Heart left ventricle (tissue), 16 donors: ENCODE measurements at regions not wholly inside any gene's neighbourhood (a gene's known extent, or its start where the extent isn't known, plus 50 kb on each side); places are given as distances from the start of the nearest gene placed in this dataset.

ENCODE experiments used
- ATAC-seq, 4 donors: fragments of 200-7000 bp; cut with Tn5 transposase; one replicate each; pipeline ENCODE4 v1.9.1; 2020 to 2022; ENCODE audit warnings: moderate library complexity in 4 of 4, mild to moderate bottlenecking in 3 of 4, moderate number of reproducible peaks in 1 of 4
- DNase-seq, 5 donors: peaks; one replicate each; pipeline ENCODE4 v3.0.0-alpha.2; 2020
- H3K27ac ChIP-seq, 12 donors: fragments of 200-600 bp; sonication (generic) in 4 of 12; one replicate each; pipeline versions ENCODE4 v1.5.0 to v1.8.0; 2016 to 2022; ENCODE audit warnings: mild to moderate bottlenecking in 2 of 12
- H3K27me3 ChIP-seq, 9 donors: fragments of 200-600 bp; sonication (generic) in 2 of 9; one replicate each; pipeline versions ENCODE4 v1.5.1 to v1.8.0; 2016 to 2022; ENCODE audit warnings: mild to moderate bottlenecking in 3 of 9
- H3K36me3 ChIP-seq, 9 donors: fragments of 200-600 bp; sonication (generic) in 2 of 9; one replicate each; pipeline versions ENCODE4 v1.5.0 to v1.8.0; 2018 to 2022; ENCODE audit warnings: mild to moderate bottlenecking in 2 of 9
- H3K4me1 ChIP-seq, 12 donors: fragments of 200-600 bp; sonication (generic) in 4 of 12; one replicate each; pipeline versions ENCODE4 v1.5.0 to v1.8.0; 2016 to 2022; ENCODE audit warnings: mild to moderate bottlenecking in 3 of 12
- H3K4me3 ChIP-seq, 12 donors: fragments of 200-600 bp; sonication (generic) in 4 of 12; one replicate each; pipeline versions ENCODE4 v1.5.0 to v1.8.0; 2017 to 2022; ENCODE audit warnings: mild to moderate bottlenecking in 9 of 12, moderate library complexity in 4 of 12
- H3K9me3 ChIP-seq, 12 donors: fragments of 200-600 bp; sonication (generic) in 4 of 12; one replicate each; pipeline versions ENCODE4 v1.5.0 to v1.8.0; 2016 to 2022; ENCODE audit warnings: mild to moderate bottlenecking in 1 of 12
- POLR2A ChIP-seq, 2 donors: fragments of 450-650 bp; IDR thresholded peaks; one replicate each; pipeline ENCODE4 v1.6.1; 2017; ENCODE audit warnings: antibody characterized with exemption in 2 of 2, mild to moderate bottlenecking in 2 of 2, moderate library complexity in 2 of 2
- WGBS, 4 donors: extraction: QIAGEN DNeasy Blood & Tissue Kit in 2 of 4; methylation state at CpG; one replicate each; pipeline versions ENCODE4 v1.1.5 to v1.1.7; 2013 to 2018; 5-methylcytosine and 5-hydroxymethylcytosine counted together
- intact Hi-C, 10 donors: fragments of 100-400 bp; cut with DNase I; formaldehyde crosslinking; loops; one replicate each; pipeline versions ENCODE4 v1.11.1 to v1.14.2; 2022
- TF ChIP-seq, protein P1 (sequence below), 12 donors: fragments of 200-600 bp; sonication (generic) in 4 of 12; IDR thresholded peaks; one replicate each; pipeline versions ENCODE4 v1.5.0 to v1.8.0; 2018 to 2022; ENCODE audit warnings: antibody characterized with exemption in 12 of 12, mild to moderate bottlenecking in 5 of 12
- donor health status: ischemic (EF 13 %, LVEDD 7.1; RV severe dilation, severe dysfunction).
- donor health status: healthy with polysubstance abuse.
- donor health status: DM: no; HTN: yes; CAD: no.
- donor health status: DM: no; HTN: no; CAD: no.
- donor health status: ischemic (EF 25% LVEDD 6.9; RV normal size, moderate dysfunction).
- donor health status: ischemic (EF 25% LVEDD 5.7; RV mildly dilated, moderate dysfunction).
- donor health status: healthy.
- donor health status: DM: yes; HTN: yes; CAD: no.
- donor health status: ischemic (EF 35%, LVEDD 5.7; RV mildly dilated, moderate dysfunction).
- donor health status: nonischemic (EF 11% LVEDD 7.7; RV severe dilation, severe dysfunction).
- donor health status: DM: yes; HTN: yes; CAD: no.
- donor health status: PGD.
- donor health status: ischemic (EF 29% LVEDD 5.4; RV normal size, mild dysfunction).
- donor health status: nonischemic (EF 23%, LVEDD 6.1; RV moderate dilation, normal function).

DNA sequence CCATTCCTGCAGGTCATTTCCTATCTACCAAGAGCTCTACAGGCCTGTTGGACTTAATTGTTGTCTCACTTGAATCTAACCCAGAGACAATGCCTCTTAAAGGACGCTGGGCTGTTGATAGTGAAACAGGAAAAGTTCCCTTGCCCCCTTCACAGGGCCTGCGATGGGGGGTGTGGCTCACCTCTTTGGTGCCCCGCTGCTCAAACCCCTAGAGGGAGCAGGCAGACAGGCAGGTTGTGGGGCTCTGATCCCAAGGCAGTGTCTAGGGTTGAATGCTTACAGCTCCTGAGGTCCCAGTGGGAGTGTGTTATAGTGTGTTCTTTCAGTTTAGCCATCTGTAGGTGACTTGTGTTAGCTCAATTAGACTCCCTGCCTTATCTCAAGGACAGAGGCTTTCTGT, 68.0 kb downstream of the OTOR start:
- Histone ChIP-seq H3K36me3 (no peaks in the 10 kb centered on the region), H3K4me1 (no peaks in the 10 kb centered on the region), H3K27me3 (peaks cover 0 to 31% (median 0%) of the 10 kb centered on the region in 9 donors), H3K4me3 (no peak overlapping the region), H3K9me3 (no peaks in the 10 kb centered on the region), H3K27ac (no peak overlapping the region)
- intact Hi-C loops, result no loop called here
- WGBS, 4 donors, result 27 to 39% (median 31%) methylated on average over 3 of the region's 3 CpGs
- DNase-seq, result no peak
- TF ChIP-seq, protein P1, sequence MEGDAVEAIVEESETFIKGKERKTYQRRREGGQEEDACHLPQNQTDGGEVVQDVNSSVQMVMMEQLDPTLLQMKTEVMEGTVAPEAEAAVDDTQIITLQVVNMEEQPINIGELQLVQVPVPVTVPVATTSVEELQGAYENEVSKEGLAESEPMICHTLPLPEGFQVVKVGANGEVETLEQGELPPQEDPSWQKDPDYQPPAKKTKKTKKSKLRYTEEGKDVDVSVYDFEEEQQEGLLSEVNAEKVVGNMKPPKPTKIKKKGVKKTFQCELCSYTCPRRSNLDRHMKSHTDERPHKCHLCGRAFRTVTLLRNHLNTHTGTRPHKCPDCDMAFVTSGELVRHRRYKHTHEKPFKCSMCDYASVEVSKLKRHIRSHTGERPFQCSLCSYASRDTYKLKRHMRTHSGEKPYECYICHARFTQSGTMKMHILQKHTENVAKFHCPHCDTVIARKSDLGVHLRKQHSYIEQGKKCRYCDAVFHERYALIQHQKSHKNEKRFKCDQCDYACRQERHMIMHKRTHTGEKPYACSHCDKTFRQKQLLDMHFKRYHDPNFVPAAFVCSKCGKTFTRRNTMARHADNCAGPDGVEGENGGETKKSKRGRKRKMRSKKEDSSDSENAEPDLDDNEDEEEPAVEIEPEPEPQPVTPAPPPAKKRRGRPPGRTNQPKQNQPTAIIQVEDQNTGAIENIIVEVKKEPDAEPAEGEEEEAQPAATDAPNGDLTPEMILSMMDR (IDR thresholded peaks at IDR 0.05), result no peak
- no peak for TF ChIP-seq POLR2A (IDR thresholded peaks at IDR 0.05)
- no peak for ATAC-seq

DNA sequence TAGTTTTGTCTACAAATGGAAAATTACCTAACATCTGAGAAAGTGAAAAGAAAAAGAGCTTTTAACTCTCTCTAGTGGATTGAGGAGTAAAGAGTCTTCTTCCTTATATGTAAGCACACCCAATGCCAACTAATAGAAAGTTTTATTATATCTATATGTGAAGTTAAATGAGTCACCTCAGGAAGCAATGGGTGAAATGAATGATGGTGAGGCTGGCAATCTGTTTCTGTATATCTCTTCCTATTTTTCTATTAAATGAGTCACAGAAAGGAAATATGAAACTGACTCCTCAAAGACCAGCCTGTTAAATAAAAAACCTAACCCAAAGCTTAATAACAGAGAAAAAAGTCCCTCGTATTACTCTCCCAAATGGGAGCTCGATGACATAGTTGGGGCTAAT, 71.3 kb downstream of the OTOR start:
- TF ChIP-seq, protein P1 (IDR thresholded peaks at IDR 0.05), result no peak
- no peak for TF ChIP-seq POLR2A (IDR thresholded peaks at IDR 0.05)
- H3K4me1 ChIP-seq, result no peaks in the 10 kb centered on the region
- intact Hi-C loops, result no loop called here
- no peaks in the 10 kb centered on the region for H3K9me3 ChIP-seq
- ATAC-seq (no peak), DNase-seq (no peak)
- WGBS, 4 donors, result 72 to 79% (median 74%) methylated on average over 2 of the region's 2 CpGs
- no peaks in the 10 kb centered on the region for H3K36me3 ChIP-seq
- peaks cover 0 to 37% (median 0%) of the 10 kb centered on the region in 9 donors for H3K27me3 ChIP-seq
- no peak overlapping the region for H3K27ac ChIP-seq
- H3K4me3 ChIP-seq, result no peak overlapping the region

DNA sequence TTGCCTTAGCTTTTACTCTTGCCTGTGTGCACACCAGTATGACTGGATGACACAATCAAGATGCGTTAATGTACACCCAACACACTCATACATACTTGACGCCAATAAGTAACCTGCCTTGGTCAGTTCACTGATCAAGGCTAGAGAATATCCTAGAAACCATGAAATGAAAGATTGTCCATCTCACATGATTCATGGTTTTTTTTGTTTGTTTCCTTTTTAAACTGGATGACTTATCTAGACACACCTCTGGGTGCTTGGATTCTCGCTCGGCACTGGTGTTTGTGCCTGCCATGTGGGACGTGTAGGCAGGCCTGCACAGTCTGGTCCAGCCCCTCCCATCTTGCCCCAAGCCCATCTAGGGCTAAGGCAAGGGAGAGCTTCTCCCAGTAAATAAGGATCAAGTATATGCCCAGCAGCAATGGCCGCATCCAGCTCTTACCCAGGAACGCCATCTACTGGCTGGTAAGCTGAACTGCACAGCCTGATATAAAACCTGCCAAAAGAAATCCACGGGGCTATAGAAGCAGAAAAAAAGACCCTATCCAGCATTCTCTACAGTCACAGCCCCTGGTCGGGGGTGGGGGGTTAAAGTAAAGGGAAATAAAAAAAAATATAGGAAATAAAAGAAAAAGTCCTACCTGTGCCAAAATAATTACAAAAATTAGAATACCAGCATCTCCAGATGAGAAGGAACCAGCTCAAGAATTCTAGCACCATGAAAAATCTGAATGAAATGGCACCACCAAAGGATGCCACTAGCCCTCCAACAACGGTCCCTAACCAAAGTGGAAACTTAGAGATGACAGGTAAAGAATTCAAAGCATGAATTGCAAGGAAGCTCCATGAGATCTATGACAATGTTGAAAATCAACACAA, 73.3 kb downstream of the OTOR start:
- DNase-seq (peak in 1 of 5 donors; percentile 54), ATAC-seq (no peak)
- Histone ChIP-seq H3K4me1 (no peaks in the 10 kb centered on the region), H3K4me3 (no peak overlapping the region), H3K36me3 (no peaks in the 10 kb centered on the region), H3K27me3 (peaks cover 0 to 25% (median 0%) of the 10 kb centered on the region in 9 donors), H3K27ac (no peak overlapping the region), H3K9me3 (peaks cover 0 to 14% (median 0%) of the 10 kb centered on the region in 12 donors)
- intact Hi-C loops, result no loop called here
- WGBS, 4 donors, result 35 to 45% (median 41%) methylated on average over 10 of the region's 10 CpGs
- TF ChIP-seq, protein P1 (IDR thresholded peaks at IDR 0.05), result peak; percentile 22 to 75 (median 54)
- no peak for TF ChIP-seq POLR2A (IDR thresholded peaks at IDR 0.05)

DNA sequence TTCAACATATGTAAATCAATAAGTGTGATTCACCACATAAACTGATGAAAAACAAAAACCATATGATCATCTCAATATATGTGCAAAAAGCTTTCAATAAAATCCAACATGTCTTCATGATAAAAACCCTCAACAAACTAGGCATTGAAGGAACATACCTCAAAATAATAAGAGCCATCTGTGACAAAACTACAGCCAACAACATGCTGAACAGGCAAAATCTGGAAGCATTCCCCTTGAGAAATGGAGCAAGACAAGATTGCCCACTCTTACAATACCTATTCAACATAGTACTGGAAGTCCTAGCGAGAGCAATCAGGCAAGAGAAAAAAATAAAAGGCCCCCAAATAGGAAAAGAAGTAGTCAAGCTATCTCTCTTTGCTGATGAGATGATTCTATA, 76.5 kb downstream of the OTOR start:
- 67 to 76% (median 70%) methylated on average over 1 of the region's 1 CpG for WGBS, 4 donors
- H3K27ac ChIP-seq, result no peak overlapping the region
- DNase-seq, result no peak
- H3K4me1 ChIP-seq, result no peaks in the 10 kb centered on the region
- no peaks in the 10 kb centered on the region for H3K36me3 ChIP-seq
- no peak for ATAC-seq
- TF ChIP-seq, protein P1 (IDR thresholded peaks at IDR 0.05), result no peak
- TF ChIP-seq POLR2A (IDR thresholded peaks at IDR 0.05), result no peak
- intact Hi-C loops, result no loop called here
- H3K4me3 ChIP-seq, result no peak overlapping the region
- peaks cover 0 to 14% (median 0%) of the 10 kb centered on the region in 12 donors for H3K9me3 ChIP-seq
- H3K27me3 ChIP-seq, result peaks cover 0 to 21% (median 0%) of the 10 kb centered on the region in 9 donors
